ENCODE measurements at regions not wholly inside any gene's neighbourhood (a gene's known extent, or its start where the extent isn't known, plus 50 kb on each side); places are given as distances from the start of the nearest gene placed in this dataset.

DNA sequence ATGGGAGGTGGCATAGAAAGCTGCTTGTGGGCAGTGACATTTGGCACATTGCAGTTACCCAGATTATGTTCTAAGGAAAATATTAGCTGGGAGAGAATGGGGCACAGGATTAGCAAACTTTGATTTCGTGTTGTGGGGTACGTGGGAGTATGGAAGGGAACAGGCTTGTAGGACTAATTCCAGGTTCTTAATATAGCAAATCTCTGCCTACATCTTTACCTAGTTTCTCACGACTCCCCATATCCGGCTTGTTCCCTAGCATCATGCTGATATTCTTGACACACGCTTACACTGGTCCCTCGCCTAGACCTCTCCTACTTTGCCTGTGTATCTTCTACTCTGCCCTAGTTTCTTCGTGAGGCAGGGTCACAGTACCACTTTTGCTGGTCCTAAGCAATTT, 293.9 kb upstream of the PLXNA2 start (continued):
- TF ChIP-seq, protein P1, sequence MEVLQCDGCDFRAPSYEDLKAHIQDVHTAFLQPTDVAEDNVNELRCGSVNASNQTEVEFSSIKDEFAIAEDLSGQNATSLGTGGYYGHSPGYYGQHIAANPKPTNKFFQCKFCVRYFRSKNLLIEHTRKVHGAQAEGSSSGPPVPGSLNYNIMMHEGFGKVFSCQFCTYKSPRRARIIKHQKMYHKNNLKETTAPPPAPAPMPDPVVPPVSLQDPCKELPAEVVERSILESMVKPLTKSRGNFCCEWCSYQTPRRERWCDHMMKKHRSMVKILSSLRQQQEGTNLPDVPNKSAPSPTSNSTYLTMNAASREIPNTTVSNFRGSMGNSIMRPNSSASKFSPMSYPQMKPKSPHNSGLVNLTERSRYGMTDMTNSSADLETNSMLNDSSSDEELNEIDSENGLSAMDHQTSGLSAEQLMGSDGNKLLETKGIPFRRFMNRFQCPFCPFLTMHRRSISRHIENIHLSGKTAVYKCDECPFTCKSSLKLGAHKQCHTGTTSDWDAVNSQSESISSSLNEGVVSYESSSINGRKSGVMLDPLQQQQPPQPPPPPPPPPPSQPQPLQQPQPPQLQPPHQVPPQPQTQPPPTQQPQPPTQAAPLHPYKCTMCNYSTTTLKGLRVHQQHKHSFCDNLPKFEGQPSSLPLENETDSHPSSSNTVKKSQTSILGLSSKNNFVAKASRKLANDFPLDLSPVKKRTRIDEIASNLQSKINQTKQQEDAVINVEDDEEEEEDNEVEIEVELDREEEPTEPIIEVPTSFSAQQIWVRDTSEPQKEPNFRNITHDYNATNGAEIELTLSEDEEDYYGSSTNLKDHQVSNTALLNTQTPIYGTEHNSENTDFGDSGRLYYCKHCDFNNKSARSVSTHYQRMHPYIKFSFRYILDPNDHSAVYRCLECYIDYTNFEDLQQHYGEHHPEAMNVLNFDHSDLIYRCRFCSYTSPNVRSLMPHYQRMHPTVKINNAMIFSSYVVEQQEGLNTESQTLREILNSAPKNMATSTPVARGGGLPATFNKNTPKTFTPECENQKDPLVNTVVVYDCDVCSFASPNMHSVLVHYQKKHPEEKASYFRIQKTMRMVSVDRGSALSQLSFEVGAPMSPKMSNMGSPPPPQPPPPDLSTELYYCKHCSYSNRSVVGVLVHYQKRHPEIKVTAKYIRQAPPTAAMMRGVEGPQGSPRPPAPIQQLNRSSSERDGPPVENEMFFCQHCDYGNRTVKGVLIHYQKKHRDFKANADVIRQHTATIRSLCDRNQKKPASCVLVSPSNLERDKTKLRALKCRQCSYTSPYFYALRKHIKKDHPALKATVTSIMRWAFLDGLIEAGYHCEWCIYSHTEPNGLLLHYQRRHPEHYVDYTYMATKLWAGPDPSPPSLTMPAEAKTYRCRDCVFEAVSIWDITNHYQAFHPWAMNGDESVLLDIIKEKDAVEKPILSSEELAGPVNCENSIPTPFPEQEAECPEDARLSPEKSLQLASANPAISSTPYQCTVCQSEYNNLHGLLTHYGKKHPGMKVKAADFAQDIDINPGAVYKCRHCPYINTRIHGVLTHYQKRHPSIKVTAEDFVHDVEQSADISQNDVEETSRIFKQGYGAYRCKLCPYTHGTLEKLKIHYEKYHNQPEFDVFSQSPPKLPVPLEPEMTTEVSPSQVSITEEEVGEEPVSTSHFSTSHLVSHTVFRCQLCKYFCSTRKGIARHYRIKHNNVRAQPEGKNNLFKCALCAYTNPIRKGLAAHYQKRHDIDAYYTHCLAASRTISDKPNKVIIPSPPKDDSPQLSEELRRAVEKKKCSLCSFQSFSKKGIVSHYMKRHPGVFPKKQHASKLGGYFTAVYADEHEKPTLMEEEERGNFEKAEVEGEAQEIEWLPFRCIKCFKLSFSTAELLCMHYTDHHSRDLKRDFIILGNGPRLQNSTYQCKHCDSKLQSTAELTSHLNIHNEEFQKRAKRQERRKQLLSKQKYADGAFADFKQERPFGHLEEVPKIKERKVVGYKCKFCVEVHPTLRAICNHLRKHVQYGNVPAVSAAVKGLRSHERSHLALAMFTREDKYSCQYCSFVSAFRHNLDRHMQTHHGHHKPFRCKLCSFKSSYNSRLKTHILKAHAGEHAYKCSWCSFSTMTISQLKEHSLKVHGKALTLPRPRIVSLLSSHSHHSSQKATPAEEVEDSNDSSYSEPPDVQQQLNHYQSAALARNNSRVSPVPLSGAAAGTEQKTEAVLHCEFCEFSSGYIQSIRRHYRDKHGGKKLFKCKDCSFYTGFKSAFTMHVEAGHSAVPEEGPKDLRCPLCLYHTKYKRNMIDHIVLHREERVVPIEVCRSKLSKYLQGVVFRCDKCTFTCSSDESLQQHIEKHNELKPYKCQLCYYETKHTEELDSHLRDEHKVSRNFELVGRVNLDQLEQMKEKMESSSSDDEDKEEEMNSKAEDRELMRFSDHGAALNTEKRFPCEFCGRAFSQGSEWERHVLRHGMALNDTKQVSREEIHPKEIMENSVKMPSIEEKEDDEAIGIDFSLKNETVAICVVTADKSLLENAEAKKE (CRISPR knock-in tag; IDR thresholded peaks at IDR 0.05): no peak
- no peak for TF ChIP-seq POLR2AphosphoS5 (IDR thresholded peaks at IDR 0.05; ENCODE audit: low read depth)

DNA sequence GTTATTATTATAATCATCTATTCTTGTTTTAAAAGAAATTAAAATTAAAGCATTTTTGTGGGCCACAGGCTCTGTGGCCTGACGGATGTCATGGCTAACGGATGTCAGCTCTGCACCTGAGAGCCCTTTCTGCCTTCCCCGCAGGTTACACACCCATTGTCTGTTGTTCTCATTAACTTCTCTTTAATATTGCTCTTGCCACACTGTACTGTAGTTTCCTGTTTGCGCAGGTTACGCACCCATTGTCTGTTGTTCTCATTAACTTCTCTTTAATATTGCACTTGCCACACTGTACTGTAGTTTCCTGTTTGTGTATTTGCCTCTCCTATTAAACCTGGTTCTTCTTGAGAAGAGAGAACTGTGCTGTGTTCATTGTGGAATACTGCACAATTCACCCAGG, 294.4 kb upstream of the PLXNA2 start:
- no peaks in the 10 kb centered on the region for H3K9me2 ChIP-seq (ENCODE audit: insufficient read depth)
- no peaks in the 10 kb centered on the region; the same call in 1 of the 2 replicates for H4K20me1 ChIP-seq (replicated peaks; ENCODE audit: insufficient read depth)
- TF ChIP-seq EZH2 (IDR thresholded peaks at IDR 0.05; ENCODE audit: low read depth, unreplicated experiment): no peak
- no peak overlapping the region for H3K27ac ChIP-seq (ENCODE audit: low read depth)
- no peaks in the 10 kb centered on the region for H3K36me3 ChIP-seq (ENCODE audit: insufficient read depth)
- Mint-ChIP-seq H3K9me3 (no peaks in the 10 kb centered on the region), H3K4me3 (no peak overlapping the region), H3K27ac (no peak overlapping the region), H3K36me3 (ENCODE audit: low read depth) (no peaks in the 10 kb centered on the region), H3K27me3 (ENCODE audit: insufficient read depth, low read depth, poor library complexity) (no peaks in the 10 kb centered on the region), H3K4me1 (peaks cover 19% of the 10 kb centered on the region)
- H3F3A ChIP-seq (replicated peaks; ENCODE audit: low read depth): no peaks in the 10 kb centered on the region
- no peak overlapping the region for H3K4me3 ChIP-seq
- DNase-seq (ENCODE audit: low spot score): no peak
- ATAC-seq: no peak
- H3K4me2 ChIP-seq: no peak overlapping the region
- no peaks in the 10 kb centered on the region for H3K4me1 ChIP-seq (ENCODE audit: insufficient read depth)
- no peak overlapping the region for H2AFZ ChIP-seq
- no peaks in the 10 kb centered on the region for H3K27me3 ChIP-seq (ENCODE audit: insufficient read depth)
- H3K79me2 ChIP-seq (replicated peaks; ENCODE audit: insufficient read depth): no peaks in the 10 kb centered on the region

DNA sequence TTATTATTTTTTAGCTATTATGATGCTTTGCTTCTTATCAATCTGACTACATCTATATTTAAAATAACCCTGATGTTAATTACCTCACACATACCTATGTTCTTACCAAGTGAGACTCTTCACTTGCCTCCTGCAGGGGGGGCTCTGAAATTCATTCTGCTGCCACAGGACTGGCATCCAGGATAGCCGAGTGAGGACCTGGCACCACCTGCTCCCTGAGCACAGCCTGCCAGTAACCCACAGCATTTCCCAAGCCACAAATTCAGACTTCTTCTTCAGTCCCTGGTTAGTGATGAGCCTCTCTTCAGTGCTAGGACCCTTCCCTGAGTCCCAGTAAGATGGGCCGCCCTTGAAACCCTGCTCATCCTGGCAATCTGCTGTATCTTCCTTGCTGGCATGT, 296.5 kb upstream of the PLXNA2 start:
- Mint-ChIP-seq H3K4me1 (peaks cover 21% of the 10 kb centered on the region), H3K27me3 (ENCODE audit: insufficient read depth, low read depth, poor library complexity) (peaks cover 2% of the 10 kb centered on the region), H3K4me3 (no peak overlapping the region), H3K9me3 (no peaks in the 10 kb centered on the region), H3K36me3 (ENCODE audit: low read depth) (no peaks in the 10 kb centered on the region), H3K27ac (no peak overlapping the region)
- Histone ChIP-seq H3F3A (replicated peaks; ENCODE audit: low read depth) (no peaks in the 10 kb centered on the region), H2AFZ (no peak overlapping the region), H3K4me1 (ENCODE audit: insufficient read depth) (no peaks in the 10 kb centered on the region), H3K79me2 (replicated peaks; ENCODE audit: insufficient read depth) (no peaks in the 10 kb centered on the region), H3K4me3 (no peak overlapping the region), H3K9me2 (ENCODE audit: insufficient read depth) (peaks cover under 1% of the 10 kb centered on the region; the same call in 1 of the 2 replicates), H3K36me3 (ENCODE audit: insufficient read depth) (no peaks in the 10 kb centered on the region), H3K4me2 (no peak overlapping the region), H3K27ac (ENCODE audit: low read depth) (no peak overlapping the region), H4K20me1 (replicated peaks; ENCODE audit: insufficient read depth) (no peaks in the 10 kb centered on the region; the same call in 1 of the 2 replicates), H3K27me3 (ENCODE audit: insufficient read depth) (no peaks in the 10 kb centered on the region)
- DNase-seq (ENCODE audit: low spot score) (no peak), ATAC-seq (no peak)
- TF ChIP-seq, protein P2, sequence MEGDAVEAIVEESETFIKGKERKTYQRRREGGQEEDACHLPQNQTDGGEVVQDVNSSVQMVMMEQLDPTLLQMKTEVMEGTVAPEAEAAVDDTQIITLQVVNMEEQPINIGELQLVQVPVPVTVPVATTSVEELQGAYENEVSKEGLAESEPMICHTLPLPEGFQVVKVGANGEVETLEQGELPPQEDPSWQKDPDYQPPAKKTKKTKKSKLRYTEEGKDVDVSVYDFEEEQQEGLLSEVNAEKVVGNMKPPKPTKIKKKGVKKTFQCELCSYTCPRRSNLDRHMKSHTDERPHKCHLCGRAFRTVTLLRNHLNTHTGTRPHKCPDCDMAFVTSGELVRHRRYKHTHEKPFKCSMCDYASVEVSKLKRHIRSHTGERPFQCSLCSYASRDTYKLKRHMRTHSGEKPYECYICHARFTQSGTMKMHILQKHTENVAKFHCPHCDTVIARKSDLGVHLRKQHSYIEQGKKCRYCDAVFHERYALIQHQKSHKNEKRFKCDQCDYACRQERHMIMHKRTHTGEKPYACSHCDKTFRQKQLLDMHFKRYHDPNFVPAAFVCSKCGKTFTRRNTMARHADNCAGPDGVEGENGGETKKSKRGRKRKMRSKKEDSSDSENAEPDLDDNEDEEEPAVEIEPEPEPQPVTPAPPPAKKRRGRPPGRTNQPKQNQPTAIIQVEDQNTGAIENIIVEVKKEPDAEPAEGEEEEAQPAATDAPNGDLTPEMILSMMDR (conservative IDR thresholded peaks at IDR 0.05; ENCODE audit: low read depth in 2 of 2): peak in 1 of 2 experiments; percentile 26; a peak in 1 of 4 replicates
- TF ChIP-seq, protein P3, sequence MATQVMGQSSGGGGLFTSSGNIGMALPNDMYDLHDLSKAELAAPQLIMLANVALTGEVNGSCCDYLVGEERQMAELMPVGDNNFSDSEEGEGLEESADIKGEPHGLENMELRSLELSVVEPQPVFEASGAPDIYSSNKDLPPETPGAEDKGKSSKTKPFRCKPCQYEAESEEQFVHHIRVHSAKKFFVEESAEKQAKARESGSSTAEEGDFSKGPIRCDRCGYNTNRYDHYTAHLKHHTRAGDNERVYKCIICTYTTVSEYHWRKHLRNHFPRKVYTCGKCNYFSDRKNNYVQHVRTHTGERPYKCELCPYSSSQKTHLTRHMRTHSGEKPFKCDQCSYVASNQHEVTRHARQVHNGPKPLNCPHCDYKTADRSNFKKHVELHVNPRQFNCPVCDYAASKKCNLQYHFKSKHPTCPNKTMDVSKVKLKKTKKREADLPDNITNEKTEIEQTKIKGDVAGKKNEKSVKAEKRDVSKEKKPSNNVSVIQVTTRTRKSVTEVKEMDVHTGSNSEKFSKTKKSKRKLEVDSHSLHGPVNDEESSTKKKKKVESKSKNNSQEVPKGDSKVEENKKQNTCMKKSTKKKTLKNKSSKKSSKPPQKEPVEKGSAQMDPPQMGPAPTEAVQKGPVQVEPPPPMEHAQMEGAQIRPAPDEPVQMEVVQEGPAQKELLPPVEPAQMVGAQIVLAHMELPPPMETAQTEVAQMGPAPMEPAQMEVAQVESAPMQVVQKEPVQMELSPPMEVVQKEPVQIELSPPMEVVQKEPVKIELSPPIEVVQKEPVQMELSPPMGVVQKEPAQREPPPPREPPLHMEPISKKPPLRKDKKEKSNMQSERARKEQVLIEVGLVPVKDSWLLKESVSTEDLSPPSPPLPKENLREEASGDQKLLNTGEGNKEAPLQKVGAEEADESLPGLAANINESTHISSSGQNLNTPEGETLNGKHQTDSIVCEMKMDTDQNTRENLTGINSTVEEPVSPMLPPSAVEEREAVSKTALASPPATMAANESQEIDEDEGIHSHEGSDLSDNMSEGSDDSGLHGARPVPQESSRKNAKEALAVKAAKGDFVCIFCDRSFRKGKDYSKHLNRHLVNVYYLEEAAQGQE (IDR thresholded peaks at IDR 0.05; ENCODE audit: unreplicated experiment): no peak

All from GM23338 (cell line).